Vagina (tissue), 2 donors: ENCODE measurements at regions not wholly inside any gene's neighbourhood (a gene's known extent, or its start where the extent isn't known, plus 50 kb on each side); places are given as distances from the start of the nearest gene placed in this dataset.

Experiments
- DNase-seq, 2 donors: peaks; one replicate each; pipeline ENCODE4 v3.0.0-alpha.2; 2017; ENCODE audit errors: extremely low spot score in 2 of 2
- H3K27ac ChIP-seq: fragments of 200-600 bp; sonication (generic); one replicate; pipeline ENCODE4 v1.5.1; 2019
- H3K27me3 ChIP-seq: fragments of 200-600 bp; sonication (generic); one replicate; pipeline ENCODE4 v1.5.1; 2019
- H3K36me3 ChIP-seq, 2 donors: fragments of 200-600 bp; sonication (generic); one replicate each; pipeline ENCODE4 v1.5.1; 2017 to 2019
- H3K4me1 ChIP-seq: fragments of 200-600 bp; sonication (generic); one replicate; pipeline ENCODE4 v1.5.1; 2019
- H3K4me3 ChIP-seq, 2 donors: fragments of 200-600 bp; sonication (generic); 1 replicate in 1 of 2; 2 replicates in 1 of 2; pipeline ENCODE4 v1.5.1; 2016 to 2019
- H3K9me3 ChIP-seq: fragments of 200-600 bp; sonication (generic); one replicate; pipeline ENCODE4 v1.5.1; 2019
- CTCF ChIP-seq, 3 experiments: fragments of 450-650 bp in 2 of 3; fragments of 200-600 bp in 1 of 3; sonication (generic) in 1 of 3; IDR thresholded peaks; one replicate each; pipeline ENCODE4 v1.5.1; 2017 to 2019; ENCODE audit warnings: antibody characterized with exemption in 3 of 3, mild to moderate bottlenecking in 2 of 3, moderate library complexity in 2 of 3
- POLR2A ChIP-seq, 2 donors: fragments of 450-650 bp; IDR thresholded peaks; one replicate each; pipeline ENCODE4 v1.6.1; 2017; ENCODE audit warnings: antibody characterized with exemption in 2 of 2, mild to moderate bottlenecking in 2 of 2, moderate library complexity in 2 of 2
- POLR2AphosphoS5 ChIP-seq, 2 donors: sonication (generic); formaldehyde crosslinking; IDR thresholded peaks; one replicate each; pipeline ENCODE4 v1.9.0; 2017; ENCODE audit warnings: antibody characterized with exemption in 2 of 2, mild to moderate bottlenecking in 2 of 2, low read depth in 1 of 2; ENCODE audit not compliant: insufficient read depth in 1 of 2
- intact Hi-C: fragments of 100-400 bp; cut with DNase I; formaldehyde crosslinking; loops from one replicate; pipeline ENCODE4 v1.15.1; 2023

- H3K4me1 ChIP-seq, result no peaks in the 10 kb centered on the region
- no peak overlapping the region for H3K27ac ChIP-seq
- H3K36me3 ChIP-seq, result no peaks in the 10 kb centered on the region
- TF ChIP-seq POLR2AphosphoS5 (IDR thresholded peaks at IDR 0.05; ENCODE audit: insufficient read depth in 1 of 2, low read depth in 1 of 2) (no peak), POLR2A (IDR thresholded peaks at IDR 0.05) (no peak), CTCF (IDR thresholded peaks at IDR 0.05) (no peak)
- no peak overlapping the region for H3K4me3 ChIP-seq
- H3K9me3 ChIP-seq, result no peaks in the 10 kb centered on the region
- intact Hi-C loops, result no loop called here
- H3K27me3 ChIP-seq, result no peaks in the 10 kb centered on the region
- DNase-seq, result no peak
These were observed 178.2 kb downstream of the GBA3 start for GRCh38 chr4:22870847-22871449.

GRCh38 chr4:22869235-22869634 is 176.5 kb downstream of the GBA3 start:
- Histone ChIP-seq H3K36me3 (no peaks in the 10 kb centered on the region), H3K27ac (no peak overlapping the region), H3K27me3 (no peaks in the 10 kb centered on the region), H3K4me3 (no peak overlapping the region), H3K4me1 (no peaks in the 10 kb centered on the region), H3K9me3 (no peaks in the 10 kb centered on the region)
- DNase-seq, result no peak
- no peak for TF ChIP-seq POLR2AphosphoS5 (IDR thresholded peaks at IDR 0.05; ENCODE audit: insufficient read depth in 1 of 2, low read depth in 1 of 2)
- no peak for TF ChIP-seq CTCF (IDR thresholded peaks at IDR 0.05)
- no peak for TF ChIP-seq POLR2A (IDR thresholded peaks at IDR 0.05)
- intact Hi-C loops, result no loop called here
